ENCODE measurements at regions not wholly inside any gene's neighbourhood (a gene's known extent, or its start where the extent isn't known, plus 50 kb on each side); places are given as distances from the start of the nearest gene placed in this dataset.

GRCh38 chr9:17907779-17908508 is 329.1 kb downstream of the SH3GL2 start:
- H3K36me3 ChIP-seq (ENCODE audit: insufficient read depth, low read length) = no peaks in the 10 kb centered on the region
- H3K4me1 ChIP-seq (ENCODE audit: insufficient read depth, low read length) = no peaks in the 10 kb centered on the region
- no peaks in the 10 kb centered on the region for H3K9me3 ChIP-seq (ENCODE audit: control insufficient read depth, insufficient read depth, low read length)
- peak overlapping the region; percentile 61; the same call in 1 of the 2 replicates for H3K9ac ChIP-seq (ENCODE audit: low read depth, low read length)

- Histone ChIP-seq H3K9ac (ENCODE audit: low read depth, low read length) (no peak overlapping the region), H3K36me3 (ENCODE audit: insufficient read depth, low read length) (no peaks in the 10 kb centered on the region), H3K9me3 (ENCODE audit: control insufficient read depth, insufficient read depth, low read length) (no peaks in the 10 kb centered on the region), H3K4me1 (ENCODE audit: insufficient read depth, low read length) (no peaks in the 10 kb centered on the region)
Observed at GRCh38 chr9:17926246-17926645, 347.4 kb downstream of the SH3GL2 start.

- Histone ChIP-seq H3K36me3 (ENCODE audit: insufficient read depth, low read length) (no peaks in the 10 kb centered on the region), H3K4me1 (ENCODE audit: insufficient read depth, low read length) (no peaks in the 10 kb centered on the region), H3K9ac (ENCODE audit: low read depth, low read length) (no peak overlapping the region), H3K9me3 (ENCODE audit: control insufficient read depth, insufficient read depth, low read length) (no peaks in the 10 kb centered on the region)
Observed at GRCh38 chr9:17927616-17928015, 348.8 kb downstream of the SH3GL2 start.

GRCh38 chr9:17928228-17928627 is 349.4 kb downstream of the SH3GL2 start:
- Histone ChIP-seq H3K36me3 (ENCODE audit: insufficient read depth, low read length) (no peaks in the 10 kb centered on the region), H3K4me1 (ENCODE audit: insufficient read depth, low read length) (no peaks in the 10 kb centered on the region), H3K9ac (ENCODE audit: low read depth, low read length) (no peak overlapping the region), H3K9me3 (ENCODE audit: control insufficient read depth, insufficient read depth, low read length) (no peaks in the 10 kb centered on the region)

GRCh38 chr9:17928768-17929167 is 349.9 kb downstream of the SH3GL2 start:
- no peaks in the 10 kb centered on the region for H3K36me3 ChIP-seq (ENCODE audit: insufficient read depth, low read length)
- no peaks in the 10 kb centered on the region for H3K9me3 ChIP-seq (ENCODE audit: control insufficient read depth, insufficient read depth, low read length)
- H3K9ac ChIP-seq (ENCODE audit: low read depth, low read length) = no peak overlapping the region
- H3K4me1 ChIP-seq (ENCODE audit: insufficient read depth, low read length) = no peaks in the 10 kb centered on the region

GRCh38 chr9:17929506-17929905 is 350.6 kb downstream of the SH3GL2 start:
- Histone ChIP-seq H3K9ac (ENCODE audit: low read depth, low read length) (no peak overlapping the region), H3K9me3 (ENCODE audit: control insufficient read depth, insufficient read depth, low read length) (no peaks in the 10 kb centered on the region), H3K36me3 (ENCODE audit: insufficient read depth, low read length) (no peaks in the 10 kb centered on the region), H3K4me1 (ENCODE audit: insufficient read depth, low read length) (no peaks in the 10 kb centered on the region)

- Histone ChIP-seq H3K9ac (ENCODE audit: low read depth, low read length) (no peak overlapping the region), H3K4me1 (ENCODE audit: insufficient read depth, low read length) (no peaks in the 10 kb centered on the region)
Observed at GRCh38 chr9:17930071-17930470, 351.2 kb downstream of the SH3GL2 start.

GRCh38 chr9:17936365-17936764 is 357.5 kb downstream of the SH3GL2 start:
- H3K9ac ChIP-seq (ENCODE audit: low read depth, low read length) = no peak overlapping the region
- no peaks in the 10 kb centered on the region for H3K36me3 ChIP-seq (ENCODE audit: insufficient read depth, low read length)
- no peaks in the 10 kb centered on the region for H3K9me3 ChIP-seq (ENCODE audit: control insufficient read depth, insufficient read depth, low read length)
- no peaks in the 10 kb centered on the region for H3K4me1 ChIP-seq (ENCODE audit: insufficient read depth, low read length)

More at GRCh38 chr9:17930071-17930470, 351.2 kb downstream of the SH3GL2 start:
- Histone ChIP-seq H3K9me3 (ENCODE audit: control insufficient read depth, insufficient read depth, low read length) (no peaks in the 10 kb centered on the region), H3K36me3 (ENCODE audit: insufficient read depth, low read length) (no peaks in the 10 kb centered on the region)

GRCh38 chr9:17938035-17938655 is 359.3 kb downstream of the SH3GL2 start:
- H3K9me3 ChIP-seq (ENCODE audit: control insufficient read depth, insufficient read depth, low read length) = no peaks in the 10 kb centered on the region

GRCh38 chr9:17942498-17942897 is 363.6 kb downstream of the SH3GL2 start:
- no peaks in the 10 kb centered on the region for H3K36me3 ChIP-seq (ENCODE audit: insufficient read depth, low read length)
- no peak overlapping the region for H3K9ac ChIP-seq (ENCODE audit: low read depth, low read length)
- no peaks in the 10 kb centered on the region for H3K9me3 ChIP-seq (ENCODE audit: control insufficient read depth, insufficient read depth, low read length)
- H3K4me1 ChIP-seq (ENCODE audit: insufficient read depth, low read length) = no peaks in the 10 kb centered on the region

More at GRCh38 chr9:17938035-17938655, 359.3 kb downstream of the SH3GL2 start:
- no peak overlapping the region for H3K9ac ChIP-seq (ENCODE audit: low read depth, low read length)
- no peaks in the 10 kb centered on the region for H3K36me3 ChIP-seq (ENCODE audit: insufficient read depth, low read length)
- no peaks in the 10 kb centered on the region for H3K4me1 ChIP-seq (ENCODE audit: insufficient read depth, low read length)

- H3K4me1 ChIP-seq (ENCODE audit: insufficient read depth, low read length) = no peaks in the 10 kb centered on the region
- H3K9ac ChIP-seq (ENCODE audit: low read depth, low read length) = no peak overlapping the region
- H3K36me3 ChIP-seq (ENCODE audit: insufficient read depth, low read length) = no peaks in the 10 kb centered on the region
- H3K9me3 ChIP-seq (ENCODE audit: control insufficient read depth, insufficient read depth, low read length) = no peaks in the 10 kb centered on the region
Observed at GRCh38 chr9:17955409-17955808, 376.5 kb downstream of the SH3GL2 start.

- Histone ChIP-seq H3K9ac (ENCODE audit: low read depth, low read length) (no peak overlapping the region), H3K9me3 (ENCODE audit: control insufficient read depth, insufficient read depth, low read length) (no peaks in the 10 kb centered on the region), H3K36me3 (ENCODE audit: insufficient read depth, low read length) (no peaks in the 10 kb centered on the region), H3K4me1 (ENCODE audit: insufficient read depth, low read length) (no peaks in the 10 kb centered on the region)
Observed at GRCh38 chr9:17958363-17958762, 379.5 kb downstream of the SH3GL2 start.

- H3K4me1 ChIP-seq (ENCODE audit: insufficient read depth, low read length) = no peaks in the 10 kb centered on the region
- H3K9ac ChIP-seq (ENCODE audit: low read depth, low read length) = no peak overlapping the region
- H3K9me3 ChIP-seq (ENCODE audit: control insufficient read depth, insufficient read depth, low read length) = no peaks in the 10 kb centered on the region
Observed at GRCh38 chr9:17962747-17963146, 383.9 kb downstream of the SH3GL2 start.

GRCh38 chr9:17963498-17963897 is 384.6 kb downstream of the SH3GL2 start:
- H3K36me3 ChIP-seq (ENCODE audit: insufficient read depth, low read length) = no peaks in the 10 kb centered on the region
- no peak overlapping the region for H3K9ac ChIP-seq (ENCODE audit: low read depth, low read length)
- H3K4me1 ChIP-seq (ENCODE audit: insufficient read depth, low read length) = no peaks in the 10 kb centered on the region
- no peaks in the 10 kb centered on the region for H3K9me3 ChIP-seq (ENCODE audit: control insufficient read depth, insufficient read depth, low read length)

More at GRCh38 chr9:17962747-17963146, 383.9 kb downstream of the SH3GL2 start:
- no peaks in the 10 kb centered on the region for H3K36me3 ChIP-seq (ENCODE audit: insufficient read depth, low read length)

GRCh38 chr9:17967731-17968130 is 388.9 kb downstream of the SH3GL2 start:
- H3K9me3 ChIP-seq (ENCODE audit: control insufficient read depth, insufficient read depth, low read length) = no peaks in the 10 kb centered on the region
- no peaks in the 10 kb centered on the region for H3K36me3 ChIP-seq (ENCODE audit: insufficient read depth, low read length)
- no peaks in the 10 kb centered on the region for H3K4me1 ChIP-seq (ENCODE audit: insufficient read depth, low read length)
- H3K9ac ChIP-seq (ENCODE audit: low read depth, low read length) = no peak overlapping the region

Measured in ES-I3 (cell line).